OCI-LY7 (cell line): ENCODE measurements at regions not wholly inside any gene's neighbourhood (a gene's known extent, or its start where the extent isn't known, plus 50 kb on each side); places are given as distances from the start of the nearest gene placed in this dataset.

Experiments
- BruUV-seq: library from RNA; stranded (reverse); fragments of 400-500 nt; replicated peaks from 2 replicates; lab custom pipeline; 2021; lab: Mats Ljungman, UMichigan
- CTCF ChIA-PET: fragments of 300-600 bp; sonication (Branson Sonifier 250); formaldehyde crosslinking; loops from one replicate; lab custom pipeline; 2022; ENCODE audit warnings: antibody characterized with exemption; ENCODE audit not compliant: unreplicated experiment; lab: Charles Lee
- POLR2A ChIA-PET: fragments of 300-600 bp; sonication (Branson Sonifier 250); formaldehyde crosslinking; loops from one replicate; lab custom pipeline; 2022; ENCODE audit warnings: antibody characterized with exemption; lab: Charles Lee
- DNase-seq: peaks from one replicate; pipeline ENCODE4 v3.0.0-alpha.2; 2015; ENCODE audit warnings: low spot score
- H2AFZ ChIP-seq: fragments of 200-600 bp; sonication (generic), shearing (Covaris generic); 2 replicates; pipeline ENCODE4 v1.6.1; 2014; ENCODE audit warnings: mild to moderate bottlenecking, antibody characterized with exemption, low read length, moderate library complexity
- H3K27ac ChIP-seq: fragments of 200-600 bp; sonication (generic); 2 replicates; pipeline ENCODE4 v1.5.1; 2014; ENCODE audit warnings: mixed run types, low read depth, mild to moderate bottlenecking, moderate library complexity, low read length, inconsistent platforms; ENCODE audit not compliant: poor library complexity, severe bottlenecking
- H3K36me3 ChIP-seq: fragments of 200-600 bp; sonication (generic); 2 replicates; pipeline ENCODE4 v1.6.1; 2014; ENCODE audit warnings: mild to moderate bottlenecking, antibody characterized with exemption, low read length, moderate library complexity, mixed read lengths; ENCODE audit not compliant: insufficient read depth
- H3K4me1 ChIP-seq: fragments of 200-600 bp; sonication (generic); 2 replicates; pipeline ENCODE4 v1.5.1; 2014; ENCODE audit warnings: mild to moderate bottlenecking, low read length; ENCODE audit not compliant: insufficient read depth, poor library complexity, severe bottlenecking
- H3K4me2 ChIP-seq: fragments of 200-600 bp; sonication (generic); 2 replicates; pipeline ENCODE4 v1.6.1; 2014; ENCODE audit warnings: mild to moderate bottlenecking, low read length
- H3K4me3 ChIP-seq: fragments of 200-600 bp; sonication (generic); 2 replicates; pipeline ENCODE4 v1.5.1; 2014; ENCODE audit warnings: mild to moderate bottlenecking, low read depth, low read length; ENCODE audit not compliant: poor library complexity, severe bottlenecking
- H3K79me2 ChIP-seq: fragments of 200-600 bp; sonication (generic); 2 replicates; pipeline ENCODE4 v1.6.1; 2016; ENCODE audit warnings: low read depth, mild to moderate bottlenecking, low read length, moderate library complexity, mixed read lengths; ENCODE audit not compliant: insufficient read depth
- H3K9me2 ChIP-seq: fragments of 200-600 bp; sonication (generic); 2 replicates; pipeline ENCODE4 v1.6.1; 2016; ENCODE audit warnings: mild to moderate bottlenecking, low read length, mixed read lengths; ENCODE audit not compliant: insufficient read depth
- H3K9me3 ChIP-seq: fragments of 200-600 bp; sonication (generic); 2 replicates; pipeline ENCODE4 v1.6.1; 2014; ENCODE audit warnings: mild to moderate bottlenecking, mixed run types, low read length, mixed read lengths
- H4K20me1 ChIP-seq: fragments of 200-600 bp; sonication (generic); 2 replicates; pipeline ENCODE4 v1.6.1; 2014; ENCODE audit warnings: mild to moderate bottlenecking, antibody characterized with exemption, low read length, moderate library complexity, mixed read lengths; ENCODE audit not compliant: insufficient read depth
- EZH2phosphoT487 ChIP-seq: fragments of 200-600 bp; sonication (generic); IDR thresholded peaks from 2 replicates; pipeline ENCODE4 v1.6.1; 2018; ENCODE audit warnings: low read depth, borderline replicate concordance, mild to moderate bottlenecking, mixed run types, antibody characterized with exemption, low read length, moderate library complexity, mixed read lengths
- intact Hi-C: fragments of 100-400 bp; cut with micrococcal nuclease; formaldehyde crosslinking; loops from one replicate; pipeline ENCODE4 v1.10.0; 2022; ENCODE audit not compliant: unreplicated experiment
- TF ChIP-seq, protein P1 (sequence below): fragments of 200-600 bp; sonication (generic); conservative IDR thresholded peaks from 2 replicates; pipeline ENCODE4 v1.5.1; 2014; ENCODE audit warnings: mild to moderate bottlenecking, antibody characterized with exemption, low read length, moderate library complexity, mixed read lengths

DNA sequence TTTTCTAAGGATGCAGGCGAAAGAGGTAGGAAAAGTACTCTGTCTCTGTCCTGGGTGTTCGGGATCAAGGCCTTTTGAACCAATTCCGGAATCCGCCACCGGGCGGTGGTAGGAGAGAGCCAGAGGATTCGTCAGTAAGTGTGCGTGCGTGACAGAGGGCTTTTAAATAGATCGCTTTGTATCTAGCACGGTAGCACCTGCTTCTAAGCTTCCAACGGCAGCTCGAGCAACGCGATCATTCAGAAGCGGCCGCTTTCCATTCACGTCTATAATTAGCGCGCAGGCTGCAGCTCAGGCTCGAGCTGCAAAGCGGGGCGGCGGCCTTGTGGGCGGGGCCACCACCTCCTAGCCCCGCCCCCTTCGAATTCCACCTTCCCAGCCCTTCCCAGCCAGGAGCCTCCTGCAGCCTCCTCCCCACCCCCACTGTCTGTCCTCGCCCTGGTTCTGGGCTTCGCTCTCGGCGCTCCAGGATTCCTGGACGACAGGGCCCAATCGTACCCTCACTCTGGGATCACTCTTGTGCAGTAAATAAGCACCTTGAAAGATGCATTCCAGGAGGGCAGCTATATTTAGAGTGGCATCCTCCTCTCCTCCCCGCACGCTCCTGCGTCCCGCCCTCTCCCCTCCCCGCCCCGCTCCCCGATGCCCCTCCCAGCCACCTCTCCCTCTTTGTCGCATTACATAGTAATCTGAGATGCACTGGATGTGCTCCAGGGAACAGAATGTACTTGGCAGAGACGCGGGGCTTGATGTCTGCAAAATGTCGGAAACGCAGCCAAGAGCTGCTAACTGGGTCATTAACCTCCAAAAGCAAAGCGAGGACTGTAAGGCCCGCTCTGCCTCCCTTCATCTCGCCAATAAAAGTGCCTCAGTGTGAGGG, 224.1 kb upstream of the TPRG1 start:
- BruUV-seq, result no TSS peak
- H3K79me2 ChIP-seq, result no peaks in the 10 kb centered on the region
- H3K4me1 ChIP-seq, result no peaks in the 10 kb centered on the region
- TF ChIP-seq EZH2phosphoT487, result no peak
- TF ChIP-seq, protein P1, sequence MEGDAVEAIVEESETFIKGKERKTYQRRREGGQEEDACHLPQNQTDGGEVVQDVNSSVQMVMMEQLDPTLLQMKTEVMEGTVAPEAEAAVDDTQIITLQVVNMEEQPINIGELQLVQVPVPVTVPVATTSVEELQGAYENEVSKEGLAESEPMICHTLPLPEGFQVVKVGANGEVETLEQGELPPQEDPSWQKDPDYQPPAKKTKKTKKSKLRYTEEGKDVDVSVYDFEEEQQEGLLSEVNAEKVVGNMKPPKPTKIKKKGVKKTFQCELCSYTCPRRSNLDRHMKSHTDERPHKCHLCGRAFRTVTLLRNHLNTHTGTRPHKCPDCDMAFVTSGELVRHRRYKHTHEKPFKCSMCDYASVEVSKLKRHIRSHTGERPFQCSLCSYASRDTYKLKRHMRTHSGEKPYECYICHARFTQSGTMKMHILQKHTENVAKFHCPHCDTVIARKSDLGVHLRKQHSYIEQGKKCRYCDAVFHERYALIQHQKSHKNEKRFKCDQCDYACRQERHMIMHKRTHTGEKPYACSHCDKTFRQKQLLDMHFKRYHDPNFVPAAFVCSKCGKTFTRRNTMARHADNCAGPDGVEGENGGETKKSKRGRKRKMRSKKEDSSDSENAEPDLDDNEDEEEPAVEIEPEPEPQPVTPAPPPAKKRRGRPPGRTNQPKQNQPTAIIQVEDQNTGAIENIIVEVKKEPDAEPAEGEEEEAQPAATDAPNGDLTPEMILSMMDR, result no peak; the same call in 1 of the 2 replicates
- ChIA-PET POLR2A (interaction anchor here (0.6 kb wide), 1 partner anchor 51 kb away, joined by 3 read pairs; no protein-coding TSS in a partner anchor), CTCF (no interaction called here)
- H3K4me2 ChIP-seq, result peak overlapping the region; percentile 15; the same call in 1 of the 2 replicates
- no peaks in the 10 kb centered on the region for H3K9me3 ChIP-seq
- no peak overlapping the region for H2AFZ ChIP-seq
- no peak for DNase-seq
- intact Hi-C loops, result no loop called here
- no peak overlapping the region for H3K27ac ChIP-seq
- no peaks in the 10 kb centered on the region for H4K20me1 ChIP-seq
- no peak overlapping the region for H3K4me3 ChIP-seq
- H3K9me2 ChIP-seq, result no peaks in the 10 kb centered on the region
- H3K36me3 ChIP-seq, result no peaks in the 10 kb centered on the region

DNA sequence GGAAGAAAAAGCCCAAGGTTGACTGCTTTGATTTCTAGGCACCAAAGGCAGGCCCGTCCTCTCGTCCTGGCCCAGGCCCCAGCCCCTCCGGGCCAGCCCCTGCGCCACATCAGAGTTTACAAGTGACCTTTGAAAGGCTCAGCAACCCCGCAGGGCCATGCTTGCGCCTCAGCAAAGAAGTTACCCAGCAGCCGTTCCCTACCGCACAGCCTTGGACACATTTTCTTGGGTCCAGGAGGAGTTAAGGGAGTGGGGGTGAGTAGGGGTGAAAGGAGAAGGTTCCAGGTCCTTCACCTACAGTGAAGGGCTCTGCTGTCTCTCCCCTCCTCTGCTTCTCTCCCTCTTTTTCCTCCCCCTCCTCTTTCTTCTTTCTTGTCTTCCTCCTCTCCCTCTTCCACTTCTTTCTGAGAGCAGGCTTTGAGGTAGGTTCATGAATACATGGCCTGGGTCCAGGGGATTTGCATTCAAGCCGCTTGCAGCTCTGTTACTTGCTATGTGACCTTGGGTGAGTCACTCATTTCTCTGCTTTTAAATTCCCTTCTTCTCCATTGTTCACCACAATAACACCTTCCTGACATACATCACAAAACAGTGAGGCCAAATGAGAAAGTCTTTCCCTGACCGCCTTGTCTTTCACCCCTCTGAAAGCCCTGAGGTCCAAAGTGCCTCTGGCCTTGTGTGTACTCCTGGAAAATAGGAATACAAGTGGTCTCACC, 223.3 kb upstream of the TPRG1 start:
- no peaks in the 10 kb centered on the region for H3K9me2 ChIP-seq
- no peaks in the 10 kb centered on the region for H3K79me2 ChIP-seq
- no peak overlapping the region for H3K4me2 ChIP-seq
- H3K9me3 ChIP-seq, result no peaks in the 10 kb centered on the region
- no peak overlapping the region for H2AFZ ChIP-seq
- H4K20me1 ChIP-seq, result no peaks in the 10 kb centered on the region
- H3K36me3 ChIP-seq, result no peaks in the 10 kb centered on the region
- TF ChIP-seq, protein P1, result no peak
- TF ChIP-seq EZH2phosphoT487, result no peak
- no TSS peak for BruUV-seq
- intact Hi-C loops, result no loop called here
- H3K27ac ChIP-seq, result no peak overlapping the region
- POLR2A ChIA-PET, result no interaction called here
- no peak overlapping the region for H3K4me3 ChIP-seq
- no peaks in the 10 kb centered on the region for H3K4me1 ChIP-seq
- DNase-seq, result no peak
- CTCF ChIA-PET, result interaction anchor here (0.6 kb wide), 1 partner anchor 200 kb away, joined by 4 read pairs; no protein-coding TSS in a partner anchor
